Osteocyte (in vitro differentiated cells): ENCODE measurements at regions not wholly inside any gene's neighbourhood (a gene's known extent, or its start where the extent isn't known, plus 50 kb on each side); places are given as distances from the start of the nearest gene placed in this dataset.

Experiments
- DNase-seq: peaks from one replicate; pipeline ENCODE4 v3.0.0; 2021; ENCODE audit warnings: mixed read lengths; ENCODE audit not compliant: unreplicated experiment; ENCODE audit errors: extremely low spot score
- H3K27ac Mint-ChIP-seq: one replicate; pipeline ENCODE4 v1.8.0; 2021; ENCODE audit warnings: mild to moderate bottlenecking, mixed read lengths; ENCODE audit not compliant: unreplicated experiment
- H3K27me3 Mint-ChIP-seq: one replicate; pipeline ENCODE4 v1.8.0; 2021; ENCODE audit warnings: mixed read lengths; ENCODE audit not compliant: unreplicated experiment
- H3K36me3 Mint-ChIP-seq: one replicate; pipeline ENCODE4 v1.8.0; 2021; ENCODE audit warnings: mixed read lengths; ENCODE audit not compliant: unreplicated experiment
- H3K4me1 Mint-ChIP-seq: one replicate; pipeline ENCODE4 v1.8.0; 2021; ENCODE audit warnings: mixed read lengths; ENCODE audit not compliant: unreplicated experiment
- H3K4me3 Mint-ChIP-seq: one replicate; pipeline ENCODE4 v1.8.0; 2021; ENCODE audit warnings: mild to moderate bottlenecking, moderate library complexity, mixed read lengths; ENCODE audit not compliant: unreplicated experiment
- H3K9me3 Mint-ChIP-seq: one replicate; pipeline ENCODE4 v1.8.0; 2021; ENCODE audit warnings: mixed read lengths; ENCODE audit not compliant: unreplicated experiment
- CTCF ChIP-seq: fragments of 200-600 bp; sonication (generic); IDR thresholded peaks from 2 replicates; pipeline ENCODE4 v1.5.0; 2021; ENCODE audit warnings: antibody characterized with exemption, mild to moderate bottlenecking, moderate library complexity

- no peaks in the 10 kb centered on the region for H3K9me3 Mint-ChIP-seq
- no peak for DNase-seq
- no peaks in the 10 kb centered on the region for H3K36me3 Mint-ChIP-seq
- no peaks in the 10 kb centered on the region for H3K4me1 Mint-ChIP-seq
- no peak overlapping the region for H3K4me3 Mint-ChIP-seq
- H3K27ac Mint-ChIP-seq, result no peak overlapping the region
- TF ChIP-seq CTCF, result no peak
- peaks cover 13% of the 10 kb centered on the region for H3K27me3 Mint-ChIP-seq
Observed at GRCh38 chr2:156800065-156800653, 364.0 kb downstream of the GPD2 start.

GRCh38 chr2:156800781-156801361 lies 364.7 kb downstream of the GPD2 start:
- no peaks in the 10 kb centered on the region for H3K36me3 Mint-ChIP-seq
- DNase-seq, result no peak
- no peaks in the 10 kb centered on the region for H3K9me3 Mint-ChIP-seq
- no peaks in the 10 kb centered on the region for H3K4me1 Mint-ChIP-seq
- no peak overlapping the region for H3K27ac Mint-ChIP-seq
- no peak overlapping the region for H3K4me3 Mint-ChIP-seq
- H3K27me3 Mint-ChIP-seq, result peaks cover 11% of the 10 kb centered on the region
- no peak for TF ChIP-seq CTCF

- H3K27me3 Mint-ChIP-seq, result peaks cover 11% of the 10 kb centered on the region
- no peaks in the 10 kb centered on the region for H3K9me3 Mint-ChIP-seq
- TF ChIP-seq CTCF, result no peak
- no peaks in the 10 kb centered on the region for H3K4me1 Mint-ChIP-seq
- H3K27ac Mint-ChIP-seq, result no peak overlapping the region
- no peaks in the 10 kb centered on the region for H3K36me3 Mint-ChIP-seq
- no peak for DNase-seq
- no peak overlapping the region for H3K4me3 Mint-ChIP-seq
Observed at GRCh38 chr2:156803243-156803642, 367.1 kb downstream of the GPD2 start.

- Mint-ChIP-seq H3K27ac (no peak overlapping the region), H3K36me3 (no peaks in the 10 kb centered on the region), H3K4me3 (no peak overlapping the region), H3K27me3 (peaks cover 11% of the 10 kb centered on the region), H3K9me3 (no peaks in the 10 kb centered on the region), H3K4me1 (no peaks in the 10 kb centered on the region)
- no peak for TF ChIP-seq CTCF
- no peak for DNase-seq
Observed at GRCh38 chr2:156803967-156804366, 367.8 kb downstream of the GPD2 start.

GRCh38 chr2:156810094-156810493 lies 373.9 kb downstream of the GPD2 start:
- H3K4me3 Mint-ChIP-seq, result no peak overlapping the region
- no peaks in the 10 kb centered on the region for H3K36me3 Mint-ChIP-seq
- TF ChIP-seq CTCF, result no peak
- peaks cover 18% of the 10 kb centered on the region for H3K27me3 Mint-ChIP-seq
- no peaks in the 10 kb centered on the region for H3K9me3 Mint-ChIP-seq
- no peak overlapping the region for H3K27ac Mint-ChIP-seq
- no peak for DNase-seq
- no peaks in the 10 kb centered on the region for H3K4me1 Mint-ChIP-seq
